MM.1S (cell line): ENCODE measurements at regions not wholly inside any gene's neighbourhood (a gene's known extent, or its start where the extent isn't known, plus 50 kb on each side); places are given as distances from the start of the nearest gene placed in this dataset.

ENCODE experiments used
- DNase-seq: peaks from one replicate; pipeline ENCODE4 v3.0.0-alpha.2; 2015
- H2AFZ ChIP-seq: fragments of 300-600 bp; sonication (generic); 2 replicates; pipeline ENCODE4 v1.6.0; 2016; ENCODE audit warnings: antibody characterized with exemption, low read length
- H3F3A ChIP-seq: fragments of 300-600 bp; sonication (generic); 2 replicates; pipeline ENCODE4 v1.6.1; 2016; ENCODE audit warnings: mild to moderate bottlenecking, antibody characterized with exemption, low read length, moderate library complexity, mixed read lengths; ENCODE audit not compliant: insufficient read depth
- H3K27ac ChIP-seq: fragments of 300-600 bp; sonication (generic); 2 replicates; pipeline ENCODE4 v1.5.1; 2016; ENCODE audit warnings: mild to moderate bottlenecking, low read length
- H3K27me3 ChIP-seq: fragments of 300-600 bp; sonication (generic); replicated peaks from 2 replicates; pipeline ENCODE4 v1.6.0; 2016; ENCODE audit warnings: low read length; ENCODE audit not compliant: insufficient read depth
- H3K36me3 ChIP-seq: fragments of 300-600 bp; sonication (generic); replicated peaks from 2 replicates; pipeline ENCODE4 v1.6.1; 2016; ENCODE audit warnings: mild to moderate bottlenecking, low read length, mixed read lengths; ENCODE audit not compliant: insufficient read depth
- H3K4me1 ChIP-seq: fragments of 300-600 bp; sonication (generic); 2 replicates; pipeline ENCODE4 v1.6.1; 2016; ENCODE audit warnings: low read length, mixed read lengths
- H3K4me2 ChIP-seq: fragments of 300-600 bp; sonication (generic); 2 replicates; pipeline ENCODE4 v1.6.0; 2016; ENCODE audit warnings: low read depth, low read length
- H3K4me3 ChIP-seq: fragments of 300-600 bp; sonication (generic); 2 replicates; pipeline ENCODE4 v1.5.1; 2016; ENCODE audit warnings: low read length, mixed read lengths
- H3K79me2 ChIP-seq: fragments of 300-600 bp; sonication (generic); 2 replicates; pipeline ENCODE4 v1.6.1; 2016; ENCODE audit warnings: mixed run types, low read length, mixed read lengths
- H3K9ac ChIP-seq: fragments of 300-600 bp; sonication (generic); 2 replicates; pipeline ENCODE4 v1.6.1; 2016; ENCODE audit warnings: low read length, mixed read lengths
- H3K9me2 ChIP-seq: fragments of 300-600 bp; sonication (generic); replicated peaks from 2 replicates; pipeline ENCODE4 v1.6.1; 2016; ENCODE audit warnings: mild to moderate bottlenecking, low read length, mixed read lengths; ENCODE audit not compliant: insufficient read depth
- H3K9me3 ChIP-seq: fragments of 300-600 bp; sonication (generic); replicated peaks from 2 replicates; pipeline ENCODE4 v1.6.1; 2016; ENCODE audit warnings: mild to moderate bottlenecking, low read length, mixed read lengths; ENCODE audit not compliant: insufficient read depth
- H4K20me1 ChIP-seq: fragments of 300-600 bp; sonication (generic); 2 replicates; pipeline ENCODE4 v1.6.1; 2016; ENCODE audit warnings: mild to moderate bottlenecking, low read length, moderate library complexity, mixed read lengths; ENCODE audit not compliant: insufficient read depth
- EZH2 ChIP-seq: fragments of 300-600 bp; sonication (generic); optimal IDR thresholded peaks from 2 replicates; pipeline ENCODE3; 2017; ENCODE audit warnings: low read depth, mild to moderate bottlenecking, antibody characterized with exemption, low read length, mixed read lengths
- EZH2phosphoT487 ChIP-seq: fragments of 300-600 bp; sonication (generic); IDR thresholded peaks from 2 replicates; pipeline ENCODE4 v1.6.1; 2018; ENCODE audit warnings: antibody characterized with exemption, low read length
- TF ChIP-seq, protein P1 (sequence below): fragments of 300-600 bp; sonication (generic); IDR thresholded peaks from 2 replicates; pipeline ENCODE4 v1.5.1; 2016; ENCODE audit warnings: antibody characterized with exemption, low read length, mixed read lengths

DNA sequence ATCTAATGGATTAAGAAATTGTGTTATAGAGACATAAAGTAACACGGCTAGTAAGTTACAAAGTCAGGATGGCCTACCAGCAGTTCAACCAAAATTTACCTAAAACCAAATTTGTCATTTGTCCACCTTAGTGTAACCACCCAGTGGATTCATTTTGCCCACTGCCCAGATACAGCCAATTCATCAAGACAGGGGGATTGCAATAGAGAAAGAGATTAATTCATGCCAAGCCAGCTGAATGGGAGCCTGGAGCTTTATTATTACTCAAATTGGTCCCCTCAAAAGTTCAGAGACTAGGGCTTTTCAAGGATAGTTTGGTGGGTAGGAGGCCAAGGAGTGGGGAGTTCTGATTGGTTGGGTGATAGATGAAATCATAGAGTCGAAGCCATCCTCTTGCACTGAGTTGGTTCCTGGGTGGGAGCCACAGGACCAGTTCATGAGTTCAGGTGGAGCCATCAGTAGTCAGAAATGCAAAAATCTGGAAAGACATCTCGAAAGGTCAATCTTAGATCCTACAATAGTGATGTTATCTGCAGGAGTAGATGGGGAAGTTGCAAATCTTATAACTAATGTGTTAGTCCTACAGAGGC lies 304.2 kb upstream of the CADM1 start:
- Histone ChIP-seq H3K9ac (no peak overlapping the region), H3K9me3 (no peaks in the 10 kb centered on the region), H4K20me1 (no peaks in the 10 kb centered on the region), H3K36me3 (no peaks in the 10 kb centered on the region), H3K27ac (no peak overlapping the region), H3K4me2 (no peak overlapping the region), H2AFZ (no peak overlapping the region), H3K4me1 (no peaks in the 10 kb centered on the region), H3F3A (no peaks in the 10 kb centered on the region), H3K27me3 (no peaks in the 10 kb centered on the region), H3K79me2 (no peaks in the 10 kb centered on the region), H3K4me3 (no peak overlapping the region), H3K9me2 (no peaks in the 10 kb centered on the region)
- TF ChIP-seq EZH2phosphoT487 (no peak), EZH2 (no peak)
- TF ChIP-seq, protein P1, sequence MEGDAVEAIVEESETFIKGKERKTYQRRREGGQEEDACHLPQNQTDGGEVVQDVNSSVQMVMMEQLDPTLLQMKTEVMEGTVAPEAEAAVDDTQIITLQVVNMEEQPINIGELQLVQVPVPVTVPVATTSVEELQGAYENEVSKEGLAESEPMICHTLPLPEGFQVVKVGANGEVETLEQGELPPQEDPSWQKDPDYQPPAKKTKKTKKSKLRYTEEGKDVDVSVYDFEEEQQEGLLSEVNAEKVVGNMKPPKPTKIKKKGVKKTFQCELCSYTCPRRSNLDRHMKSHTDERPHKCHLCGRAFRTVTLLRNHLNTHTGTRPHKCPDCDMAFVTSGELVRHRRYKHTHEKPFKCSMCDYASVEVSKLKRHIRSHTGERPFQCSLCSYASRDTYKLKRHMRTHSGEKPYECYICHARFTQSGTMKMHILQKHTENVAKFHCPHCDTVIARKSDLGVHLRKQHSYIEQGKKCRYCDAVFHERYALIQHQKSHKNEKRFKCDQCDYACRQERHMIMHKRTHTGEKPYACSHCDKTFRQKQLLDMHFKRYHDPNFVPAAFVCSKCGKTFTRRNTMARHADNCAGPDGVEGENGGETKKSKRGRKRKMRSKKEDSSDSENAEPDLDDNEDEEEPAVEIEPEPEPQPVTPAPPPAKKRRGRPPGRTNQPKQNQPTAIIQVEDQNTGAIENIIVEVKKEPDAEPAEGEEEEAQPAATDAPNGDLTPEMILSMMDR: no peak
- DNase-seq: no peak

DNA sequence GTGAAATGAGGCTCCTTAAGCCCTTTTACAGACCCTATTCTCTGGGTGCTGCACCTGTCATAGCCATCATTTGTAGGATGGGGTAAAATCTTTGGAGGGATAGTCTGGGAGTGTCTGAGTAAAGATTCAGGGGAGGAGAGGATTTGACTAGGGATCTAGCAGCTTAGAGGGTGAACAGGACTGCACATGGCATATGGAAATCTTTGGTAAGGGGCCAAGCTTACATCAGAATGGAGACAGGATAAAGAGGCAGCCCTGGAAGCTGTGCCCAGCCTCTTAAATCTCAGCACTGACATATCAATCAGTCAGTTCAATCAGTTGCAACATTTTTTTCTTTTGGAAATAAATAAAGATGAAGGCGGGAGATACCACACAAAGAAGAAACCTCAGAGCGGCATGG lies 301.8 kb upstream of the CADM1 start:
- Histone ChIP-seq H3K9ac (no peak overlapping the region), H3K4me2 (no peak overlapping the region), H3K36me3 (no peaks in the 10 kb centered on the region), H3K9me3 (no peaks in the 10 kb centered on the region), H3F3A (no peaks in the 10 kb centered on the region), H3K27me3 (no peaks in the 10 kb centered on the region), H2AFZ (no peak overlapping the region), H3K4me1 (no peaks in the 10 kb centered on the region), H3K4me3 (no peak overlapping the region), H3K79me2 (no peaks in the 10 kb centered on the region), H3K9me2 (no peaks in the 10 kb centered on the region), H4K20me1 (no peaks in the 10 kb centered on the region), H3K27ac (no peak overlapping the region)
- TF ChIP-seq EZH2phosphoT487 (no peak), EZH2 (no peak)
- TF ChIP-seq, protein P1: no peak
- no peak for DNase-seq

DNA sequence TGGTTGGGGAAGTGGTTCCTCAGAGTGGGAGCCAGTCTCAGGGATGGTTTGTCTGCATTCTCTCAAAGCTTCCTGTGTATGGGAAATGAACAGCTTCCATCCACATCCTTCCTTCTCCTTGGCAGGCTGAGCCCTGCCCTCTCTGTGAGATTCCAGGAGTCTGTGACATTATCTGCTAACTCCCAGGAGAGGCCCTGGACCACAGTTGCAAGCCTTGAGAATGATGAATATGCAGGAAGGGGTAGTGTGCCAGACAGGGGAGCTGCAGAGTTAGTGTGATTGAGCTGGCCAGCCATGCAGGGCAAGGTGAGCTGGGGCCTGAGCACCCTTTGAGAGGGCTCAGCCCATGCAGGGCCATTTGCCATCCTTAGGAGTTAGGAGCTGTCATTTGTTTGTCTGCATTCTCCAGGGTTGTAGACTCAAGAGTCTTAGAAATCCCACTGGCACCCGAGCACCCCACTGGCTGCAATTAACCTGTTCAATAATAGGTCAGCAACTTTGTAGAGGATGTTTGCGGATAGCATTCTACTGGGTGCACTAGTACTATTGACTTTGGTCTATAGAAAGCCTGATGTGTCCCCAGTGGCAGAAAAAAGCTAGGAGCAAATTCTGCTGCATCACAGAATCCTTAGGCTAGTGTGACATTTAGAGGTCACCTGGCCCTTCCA lies 299.0 kb upstream of the CADM1 start:
- no peak overlapping the region for H2AFZ ChIP-seq

More for the DNA sequence above, 299.0 kb upstream of the CADM1 start:
- no peaks in the 10 kb centered on the region for H4K20me1 ChIP-seq
- H3K36me3 ChIP-seq: no peaks in the 10 kb centered on the region
- H3K4me1 ChIP-seq: no peaks in the 10 kb centered on the region
- no peak overlapping the region for H3K27ac ChIP-seq
- no peak for TF ChIP-seq EZH2
- TF ChIP-seq, protein P1: no peak
- TF ChIP-seq EZH2phosphoT487: no peak
- no peak overlapping the region for H3K4me2 ChIP-seq
- H3K9me3 ChIP-seq: no peaks in the 10 kb centered on the region
- DNase-seq: no peak
- no peaks in the 10 kb centered on the region for H3K27me3 ChIP-seq
- H3K9ac ChIP-seq: no peak overlapping the region
- H3K4me3 ChIP-seq: no peak overlapping the region
- no peaks in the 10 kb centered on the region for H3F3A ChIP-seq
- no peaks in the 10 kb centered on the region for H3K79me2 ChIP-seq
- no peaks in the 10 kb centered on the region for H3K9me2 ChIP-seq
